SK-N-MC (cell line): ENCODE measurements at regions not wholly inside any gene's neighbourhood (a gene's known extent, or its start where the extent isn't known, plus 50 kb on each side); places are given as distances from the start of the nearest gene placed in this dataset.

ENCODE experiments used
- EZH2 ChIP-seq: fragments of 200-600 bp; sonication (generic); IDR thresholded peaks from one replicate; pipeline ENCODE4 v1.6.1; 2017; ENCODE audit warnings: antibody characterized with exemption
- FOXP2 ChIP-seq: optimal IDR thresholded peaks from 2 replicates; pipeline ENCODE3; 2011; ENCODE audit warnings: mild to moderate bottlenecking, moderate library complexity; ENCODE audit not compliant: insufficient read depth; ENCODE audit errors: extremely low read length, control extremely low read depth
- POLR2AphosphoS5 ChIP-seq: IDR thresholded peaks from 2 replicates; pipeline ENCODE4 v1.6.1; 2012; ENCODE audit warnings: mild to moderate bottlenecking, low read depth, low read length, borderline replicate concordance

GRCh38 chr10:10039595-10039994, 978.1 kb upstream of the CELF2 start:
- no peak for TF ChIP-seq EZH2
- no peak for TF ChIP-seq POLR2AphosphoS5
- no peak for TF ChIP-seq FOXP2
